ENCODE measurements at regions not wholly inside any gene's neighbourhood (a gene's known extent, or its start where the extent isn't known, plus 50 kb on each side); places are given as distances from the start of the nearest gene placed in this dataset.
"Not testable (repeated sequence)": the region's sequence is repeated elsewhere in the genome, so short reads cannot be mapped to it uniquely, and the experiment has no call there.

DNA sequence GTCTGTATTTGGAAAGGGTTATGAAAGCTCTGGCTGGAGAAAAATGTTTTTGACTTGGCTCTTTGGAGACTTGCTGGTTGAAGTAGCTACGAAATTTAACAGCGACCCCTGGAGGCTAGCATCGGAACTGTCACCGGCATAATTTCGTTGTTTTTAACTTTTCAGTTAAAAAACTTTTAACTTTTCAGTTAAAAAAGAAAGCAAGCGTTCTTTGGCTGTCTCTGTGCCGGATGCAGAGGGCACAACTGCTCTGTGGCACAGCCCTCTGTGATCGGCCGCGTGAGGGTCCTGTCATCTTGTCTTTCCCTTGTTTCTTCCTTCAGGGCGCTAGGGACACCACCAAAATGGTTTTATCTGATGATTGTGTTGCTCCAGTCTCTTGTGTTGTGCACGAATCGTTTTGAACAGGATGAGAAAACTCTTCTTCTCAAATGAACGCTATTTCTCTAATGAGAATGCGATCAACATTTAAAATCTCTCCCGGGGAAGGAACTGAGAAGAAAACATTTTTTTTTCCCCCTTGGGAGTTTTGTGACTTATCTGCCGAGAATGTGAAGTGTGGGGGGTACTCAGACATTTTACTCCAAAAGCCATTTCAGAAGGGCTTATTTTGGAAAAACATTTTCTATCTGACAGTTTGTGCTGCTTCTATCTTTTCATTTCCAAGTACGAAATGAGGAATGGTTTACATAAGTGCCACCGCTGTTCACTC lies 57.1 kb downstream of the ADCYAP1 start:
- peak; percentile 42 for DNase-seq (ENCODE audit: low read depth)

DNA sequence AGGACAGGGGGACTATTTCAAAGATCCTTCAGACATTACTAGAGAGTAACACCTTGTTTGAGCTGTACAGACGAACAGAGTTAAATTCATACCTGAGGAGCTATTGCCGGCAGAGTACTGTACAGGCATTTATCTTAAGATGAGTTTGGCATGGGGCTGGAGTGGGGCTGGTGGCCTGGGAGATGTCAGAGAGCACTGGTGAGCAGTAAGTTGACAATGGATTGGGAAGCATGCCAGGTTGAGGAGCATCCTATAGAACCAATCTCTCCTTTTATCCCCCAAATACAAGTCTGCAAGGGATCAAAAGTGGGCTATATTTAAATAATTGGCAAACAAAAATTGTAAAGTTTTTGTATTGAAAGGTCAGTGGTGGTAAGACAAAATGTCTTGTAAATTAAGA lies 58.6 kb downstream of the ADCYAP1 start:
- no peak for DNase-seq (ENCODE audit: low read depth)

- DNase-seq (ENCODE audit: low read depth): no peak
These were observed 61.5 kb downstream of the ADCYAP1 start for GRCh38 chr18:965921-966758.

GRCh38 chr18:966759-967576 lies 62.3 kb downstream of the ADCYAP1 start:
- no peak for DNase-seq (ENCODE audit: low read depth)

DNA sequence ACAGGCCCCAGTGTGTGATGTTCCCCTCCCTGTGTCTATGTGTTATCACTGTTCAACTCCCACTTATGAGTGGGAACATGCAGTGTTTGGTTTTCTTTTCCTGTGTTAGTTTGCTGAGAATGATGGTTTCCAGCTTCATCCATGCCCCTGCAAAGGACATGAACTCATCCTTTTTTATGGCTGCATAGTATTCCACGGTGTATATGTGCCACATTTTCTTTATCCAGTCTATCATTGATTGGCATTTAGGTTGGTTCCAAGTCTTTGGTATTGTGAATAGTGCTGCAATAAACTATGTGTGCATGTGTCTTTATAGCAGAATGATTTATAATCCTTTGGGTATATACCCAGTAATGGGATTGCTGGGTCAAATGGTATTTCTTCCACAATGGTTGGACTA lies 64.2 kb downstream of the ADCYAP1 start:
- DNase-seq (ENCODE audit: low read depth): not testable (repeated sequence)

DNA sequence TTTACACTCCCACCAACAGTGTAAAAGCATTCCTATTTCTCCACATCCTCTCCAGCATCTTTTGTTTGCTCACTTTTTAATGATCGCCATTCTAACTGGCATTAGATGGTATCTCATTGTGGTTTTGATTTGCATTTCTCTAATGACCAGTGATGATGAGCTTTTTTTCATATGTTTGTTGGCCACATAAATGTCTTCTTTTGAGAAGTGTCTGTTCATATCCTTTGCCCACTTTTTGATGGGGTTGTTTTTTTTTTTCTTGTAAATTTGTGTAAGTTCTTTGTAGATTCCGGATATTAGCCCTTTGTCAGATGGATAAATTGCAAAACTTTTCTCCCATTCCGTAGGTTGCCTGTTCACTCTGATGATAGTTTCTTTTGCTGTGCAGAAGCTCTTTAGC lies 64.6 kb downstream of the ADCYAP1 start:
- DNase-seq (ENCODE audit: low read depth): not testable (repeated sequence)

DNA sequence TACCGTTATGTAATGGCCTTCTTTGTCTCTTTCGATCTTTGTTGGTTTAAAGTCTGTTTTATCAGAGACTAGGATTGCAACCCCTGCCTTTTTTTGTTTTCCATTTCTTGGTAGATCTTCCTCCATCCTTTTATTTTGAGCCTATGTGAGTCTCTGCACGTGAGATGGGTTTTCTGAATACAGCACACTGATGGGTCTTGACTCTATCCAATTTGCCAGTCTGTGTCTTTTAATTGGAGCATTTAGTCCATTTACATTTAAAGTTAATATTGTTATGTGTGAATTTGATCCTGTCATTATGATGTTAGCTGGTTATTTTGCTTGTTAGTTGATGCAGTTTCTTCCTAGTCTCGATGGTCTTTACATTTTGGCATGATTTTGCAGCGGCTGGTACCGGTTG lies 69.9 kb downstream of the ADCYAP1 start:
- DNase-seq (ENCODE audit: low read depth): not testable (repeated sequence)

- not testable (repeated sequence) for DNase-seq (ENCODE audit: low read depth)
These were observed 71.9 kb downstream of the ADCYAP1 start for GRCh38 chr18:976393-977128.

GRCh38 chr18:977327-977726 lies 72.7 kb downstream of the ADCYAP1 start:
- not testable (repeated sequence) for DNase-seq (ENCODE audit: low read depth)

DNA sequence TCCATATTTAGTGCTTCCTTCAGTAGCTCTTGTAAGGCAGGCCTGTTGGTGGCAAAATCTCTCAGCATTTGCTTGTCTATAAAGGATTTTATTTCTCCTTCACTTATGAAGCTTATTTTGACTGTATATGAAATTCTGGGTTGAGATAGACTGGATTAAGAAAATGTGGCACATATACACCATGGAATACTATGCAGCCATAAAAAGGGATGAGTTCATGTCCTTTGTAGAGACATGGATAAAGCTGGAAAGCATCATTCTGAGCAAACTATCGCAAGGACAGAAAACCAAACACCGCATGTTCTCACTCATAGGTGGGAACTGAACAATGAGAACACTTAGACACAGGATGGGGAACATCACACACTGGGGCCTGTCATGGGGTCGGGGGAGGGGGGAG lies 73.1 kb downstream of the ADCYAP1 start:
- DNase-seq (ENCODE audit: low read depth): not testable (repeated sequence)

DNA sequence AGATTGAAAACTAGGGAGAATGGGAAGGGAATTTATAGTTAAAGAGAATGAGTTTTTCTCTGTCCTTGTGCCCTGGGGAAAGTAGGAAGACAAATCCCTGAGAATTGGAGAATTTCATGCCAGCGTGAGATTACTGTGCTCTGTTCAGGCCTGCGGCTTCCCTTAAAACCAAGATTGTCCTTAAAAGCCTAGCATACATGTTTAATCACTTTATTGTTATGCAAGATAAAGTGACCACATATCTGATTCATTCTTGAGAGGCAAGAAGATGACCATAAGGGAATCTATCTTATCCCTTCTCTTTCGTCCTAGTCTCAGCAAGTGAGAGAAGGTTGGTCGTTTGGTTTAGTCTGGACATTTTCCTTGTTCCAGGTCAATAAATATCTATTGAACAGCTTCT lies 75.9 kb downstream of the ADCYAP1 start:
- DNase-seq (ENCODE audit: low read depth): no peak

DNA sequence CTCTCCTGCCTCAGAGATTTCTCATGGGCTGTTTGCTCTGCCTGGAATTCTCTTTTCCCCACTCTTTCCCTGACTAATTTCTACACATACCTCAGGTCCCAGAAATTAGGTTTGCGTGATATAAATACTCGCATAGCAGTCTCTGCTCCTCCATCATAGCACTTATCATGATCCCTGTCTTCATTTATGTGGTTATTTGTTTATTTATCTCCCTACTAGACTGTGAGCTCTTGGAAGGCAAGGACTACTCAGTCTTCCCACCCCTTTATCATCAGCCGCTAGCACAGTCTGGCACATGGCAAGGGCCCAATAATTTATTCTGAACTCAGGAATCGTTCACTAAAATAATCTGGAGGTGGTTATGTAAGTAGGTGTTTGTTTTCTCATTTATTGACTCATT lies 79.3 kb downstream of the ADCYAP1 start:
- no peak for DNase-seq (ENCODE audit: low read depth)

DNA sequence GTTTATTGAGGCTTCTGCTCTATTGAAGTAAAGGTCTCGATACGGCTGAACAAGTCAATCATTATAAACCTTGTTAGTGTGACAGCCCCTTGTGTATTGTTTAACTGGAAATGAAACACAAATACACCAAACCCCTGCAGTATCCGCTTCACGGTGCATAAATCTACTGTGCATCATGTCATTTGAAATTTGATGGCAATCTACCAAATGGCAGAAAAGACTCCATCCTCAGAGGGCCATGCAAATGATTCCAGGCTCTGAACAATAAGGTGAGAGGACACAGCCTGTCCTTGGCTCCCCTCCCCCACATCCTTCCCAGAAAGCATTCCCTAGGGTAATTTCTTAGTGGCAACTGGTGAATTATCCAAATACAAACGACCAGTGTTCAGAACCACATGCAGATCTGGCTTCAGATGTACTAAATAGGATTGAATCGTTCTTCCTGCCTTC lies 80.6 kb downstream of the ADCYAP1 start:
- no peak for DNase-seq (ENCODE audit: low read depth)

- DNase-seq (ENCODE audit: low read depth): no peak
These were observed 81.4 kb downstream of the ADCYAP1 start for GRCh38 chr18:986051-986450.

GRCh38 chr18:986552-986951 lies 81.9 kb downstream of the ADCYAP1 start:
- DNase-seq (ENCODE audit: low read depth): no peak

DNA sequence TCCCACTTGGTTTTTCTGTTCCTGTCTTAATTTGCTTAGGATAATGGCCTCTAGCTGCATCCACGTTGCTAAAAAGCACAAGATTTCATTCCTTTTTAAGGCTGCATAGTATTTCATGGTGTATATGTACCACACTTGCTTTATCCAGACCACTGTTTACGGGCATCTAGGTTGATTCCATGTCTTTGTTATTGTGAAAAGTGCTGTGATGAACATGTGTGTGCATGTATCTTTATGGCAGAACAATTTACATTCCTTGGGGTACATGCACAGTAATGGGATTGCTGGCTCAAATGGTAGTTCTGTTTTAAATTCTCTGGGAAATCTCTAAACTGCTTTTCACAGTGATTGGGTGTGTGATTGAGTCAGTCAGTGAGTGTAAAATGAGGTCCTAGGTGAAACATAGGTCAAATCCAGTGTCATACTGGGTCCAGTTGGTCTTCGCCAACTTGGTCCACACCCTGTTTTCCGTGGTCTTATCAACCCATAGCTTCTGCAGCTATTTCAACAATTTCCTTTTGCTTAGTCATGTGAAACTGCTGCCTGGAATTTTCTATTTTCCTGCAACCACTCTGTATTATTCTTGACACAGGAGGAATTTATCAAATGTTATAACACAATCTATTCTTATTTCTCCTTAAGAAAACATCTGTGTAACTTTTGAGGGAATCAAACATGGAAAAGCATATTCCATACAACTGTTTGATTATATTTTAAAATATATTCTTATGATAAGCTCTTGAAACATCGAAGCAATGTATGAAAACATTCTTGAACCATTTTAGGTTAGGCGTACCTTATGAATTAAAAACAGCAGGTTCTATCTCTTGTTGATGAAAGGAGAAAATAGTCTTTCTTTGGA lies 82.9 kb downstream of the ADCYAP1 start:
- DNase-seq (ENCODE audit: low read depth): no peak

DNA sequence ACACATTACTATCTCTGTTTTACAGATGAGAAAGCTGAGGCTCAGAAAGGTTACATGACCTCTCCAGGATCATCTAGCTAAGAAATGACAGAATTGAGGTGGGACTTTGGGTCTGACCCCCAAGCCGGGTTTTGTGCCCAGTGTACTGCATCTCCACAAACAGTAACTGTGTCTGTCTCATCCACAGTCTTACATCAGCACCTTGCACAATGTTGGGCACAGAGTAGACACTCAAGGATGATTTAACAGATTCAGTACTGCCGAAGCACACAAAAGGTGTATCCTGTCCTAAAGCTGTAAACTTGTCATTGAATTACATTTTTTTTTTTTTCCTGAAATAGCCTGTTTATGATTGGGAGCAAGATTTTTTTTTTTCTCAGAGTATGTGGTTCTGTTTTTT lies 84.8 kb downstream of the ADCYAP1 start:
- no peak for DNase-seq (ENCODE audit: low read depth)

DNA sequence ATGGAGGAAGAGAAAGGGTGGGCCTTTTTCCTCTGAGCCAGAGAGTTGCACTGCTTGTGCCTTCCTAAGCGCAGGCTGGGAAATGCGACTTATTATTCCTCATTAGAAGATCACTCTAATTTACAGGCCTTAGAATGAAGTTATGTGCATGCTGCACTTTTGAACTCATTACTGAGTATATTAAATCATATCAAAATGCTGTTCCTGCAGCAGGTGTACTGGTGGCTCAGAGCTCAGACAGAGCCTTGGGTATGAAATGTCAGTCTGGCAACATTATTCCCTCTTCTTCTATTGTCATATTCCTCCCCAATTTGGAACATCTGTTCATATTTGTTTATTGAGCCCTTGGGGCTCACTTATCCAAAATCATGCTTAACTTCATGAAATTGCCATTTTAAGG lies 85.5 kb downstream of the ADCYAP1 start:
- DNase-seq (ENCODE audit: low read depth): no peak

GRCh38 chr18:991441-991840 lies 86.8 kb downstream of the ADCYAP1 start:
- no peak for DNase-seq (ENCODE audit: low read depth)

DNA sequence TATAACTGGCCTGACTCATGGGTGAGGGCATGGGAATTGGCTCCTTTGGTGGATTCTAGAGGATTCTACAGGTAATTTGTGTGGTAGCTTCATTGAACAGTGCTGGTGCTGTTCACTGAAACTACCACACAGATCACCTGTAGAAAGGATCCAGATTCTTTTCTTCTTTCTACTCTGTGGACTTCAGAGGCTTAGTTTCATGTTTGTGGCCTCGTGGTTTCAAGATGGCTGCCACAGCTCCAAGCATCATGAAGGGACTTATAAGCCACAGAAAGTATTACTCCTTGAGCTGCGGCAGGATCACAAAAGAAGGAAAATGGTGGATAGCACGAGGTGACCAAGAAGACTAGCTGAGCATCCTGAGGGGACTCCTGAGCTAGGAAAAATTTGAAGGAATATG lies 88.9 kb downstream of the ADCYAP1 start:
- no peak for DNase-seq (ENCODE audit: low read depth)
